GM12801 (cell line): ENCODE measurements at regions not wholly inside any gene's neighbourhood (a gene's known extent, or its start where the extent isn't known, plus 50 kb on each side); places are given as distances from the start of the nearest gene placed in this dataset.

Experiments
- TF ChIP-seq, protein P1 (sequence below): IDR thresholded peaks from one replicate; pipeline ENCODE4 v1.5.1; 2011; ENCODE audit warnings: control low read depth; ENCODE audit not compliant: insufficient read length; ENCODE audit errors: extremely low read depth

DNA sequence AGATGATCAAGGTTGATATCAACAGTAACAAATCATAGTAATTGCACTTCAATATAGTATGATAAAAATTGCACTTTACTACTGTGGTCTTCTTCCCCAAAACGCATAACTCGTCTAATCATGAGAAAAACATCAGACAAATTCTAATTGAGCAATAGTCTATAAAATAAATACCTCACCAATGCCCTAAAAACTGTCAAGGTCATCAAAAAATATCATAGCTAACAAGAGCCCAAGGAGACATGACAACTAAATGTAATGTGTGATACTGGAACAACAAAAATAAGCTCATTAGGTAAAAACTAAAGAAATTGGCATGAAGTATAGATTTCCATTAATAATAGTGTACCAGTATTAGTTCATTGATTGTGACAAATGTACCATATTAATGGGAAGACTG is 85.6 kb upstream of the LRRC3B start:
- TF ChIP-seq, protein P1, sequence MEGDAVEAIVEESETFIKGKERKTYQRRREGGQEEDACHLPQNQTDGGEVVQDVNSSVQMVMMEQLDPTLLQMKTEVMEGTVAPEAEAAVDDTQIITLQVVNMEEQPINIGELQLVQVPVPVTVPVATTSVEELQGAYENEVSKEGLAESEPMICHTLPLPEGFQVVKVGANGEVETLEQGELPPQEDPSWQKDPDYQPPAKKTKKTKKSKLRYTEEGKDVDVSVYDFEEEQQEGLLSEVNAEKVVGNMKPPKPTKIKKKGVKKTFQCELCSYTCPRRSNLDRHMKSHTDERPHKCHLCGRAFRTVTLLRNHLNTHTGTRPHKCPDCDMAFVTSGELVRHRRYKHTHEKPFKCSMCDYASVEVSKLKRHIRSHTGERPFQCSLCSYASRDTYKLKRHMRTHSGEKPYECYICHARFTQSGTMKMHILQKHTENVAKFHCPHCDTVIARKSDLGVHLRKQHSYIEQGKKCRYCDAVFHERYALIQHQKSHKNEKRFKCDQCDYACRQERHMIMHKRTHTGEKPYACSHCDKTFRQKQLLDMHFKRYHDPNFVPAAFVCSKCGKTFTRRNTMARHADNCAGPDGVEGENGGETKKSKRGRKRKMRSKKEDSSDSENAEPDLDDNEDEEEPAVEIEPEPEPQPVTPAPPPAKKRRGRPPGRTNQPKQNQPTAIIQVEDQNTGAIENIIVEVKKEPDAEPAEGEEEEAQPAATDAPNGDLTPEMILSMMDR = no peak

- TF ChIP-seq, protein P1 = no peak
These were observed 72.2 kb upstream of the LRRC3B start for GRCh38 chr3:26550413-26550812.

- TF ChIP-seq, protein P1 = no peak
These were observed 65.9 kb upstream of the LRRC3B start for GRCh38 chr3:26556637-26557036.

DNA sequence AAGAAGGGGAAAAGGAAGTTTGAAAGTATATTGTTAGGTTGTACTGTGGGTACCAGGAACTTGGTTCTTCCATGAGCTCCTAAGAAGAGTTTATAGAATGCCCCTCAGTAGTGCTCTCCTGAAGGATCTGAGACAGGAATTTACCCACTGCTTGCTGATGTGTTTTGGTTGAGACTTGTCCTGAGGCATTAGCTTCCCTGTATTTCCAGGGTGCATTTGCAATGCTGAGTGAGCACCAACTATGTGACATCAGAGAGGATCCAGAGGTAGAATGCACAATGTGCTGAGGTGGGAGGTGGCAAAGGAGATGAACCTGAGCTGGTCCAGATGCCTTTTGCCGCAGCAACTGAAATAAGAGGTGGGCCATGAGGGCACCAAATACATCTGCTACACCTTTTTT is 64.3 kb upstream of the LRRC3B start:
- TF ChIP-seq, protein P1 = no peak

- TF ChIP-seq, protein P1 = no peak
These were observed 63.3 kb upstream of the LRRC3B start for GRCh38 chr3:26559227-26559626.

DNA sequence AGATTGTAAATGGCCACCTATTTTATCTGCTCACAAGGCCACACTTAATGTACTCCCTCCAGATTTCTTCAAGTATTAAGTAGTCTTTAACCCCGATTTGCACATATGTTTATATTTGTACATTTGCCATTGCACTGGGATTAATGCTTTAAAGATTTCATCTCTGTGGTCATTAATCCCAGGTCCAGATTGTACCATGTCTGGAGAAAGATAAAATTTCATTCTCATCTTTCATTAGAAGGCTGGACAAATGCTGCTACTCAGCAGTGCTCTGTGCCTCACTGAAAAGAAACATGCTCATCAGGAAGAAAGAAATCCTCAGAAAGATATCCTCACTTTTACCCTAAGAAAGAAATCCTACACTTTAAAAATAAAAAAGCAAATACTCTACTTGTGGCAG is 62.5 kb upstream of the LRRC3B start:
- TF ChIP-seq, protein P1 = no peak

DNA sequence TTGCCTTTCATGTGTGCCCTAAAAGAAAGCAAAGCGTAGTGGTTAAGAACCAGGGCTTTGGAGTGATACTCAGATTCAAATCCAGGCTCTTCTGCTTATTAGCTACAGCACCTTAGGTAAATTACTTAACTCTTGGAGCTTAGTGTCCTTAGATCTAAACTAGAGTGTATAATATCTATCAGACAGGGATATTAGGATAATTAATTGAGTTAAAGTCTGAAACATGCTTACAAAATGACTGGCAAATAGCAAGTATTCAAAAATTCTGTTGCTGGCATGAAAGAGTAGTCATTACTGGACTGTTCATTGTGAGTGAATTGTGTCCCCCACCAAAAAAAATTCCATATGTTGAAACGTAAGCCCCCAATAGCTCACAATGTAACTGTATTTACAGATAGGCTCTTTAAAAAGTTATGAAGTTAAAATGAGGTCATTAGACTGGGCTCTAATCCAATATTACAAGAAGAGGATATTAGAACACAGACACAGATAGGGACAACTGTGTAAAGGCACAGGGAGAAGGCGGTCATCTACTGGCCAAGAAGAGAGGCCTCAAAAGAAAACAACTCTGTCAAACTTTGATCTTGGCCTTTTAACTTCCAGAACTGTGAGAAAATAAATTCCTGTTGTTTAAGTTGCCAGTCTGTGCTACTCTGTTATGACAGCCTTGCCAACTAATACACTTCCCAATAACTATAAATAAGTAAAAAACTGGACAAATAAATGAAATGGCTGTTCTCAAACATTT is 60.4 kb upstream of the LRRC3B start:
- TF ChIP-seq, protein P1 = no peak
